Breast epithelium (tissue), 3 donors: ENCODE measurements at regions not wholly inside any gene's neighbourhood (a gene's known extent, or its start where the extent isn't known, plus 50 kb on each side); places are given as distances from the start of the nearest gene placed in this dataset.

Source experiments
- CTCF ChIP-seq, 3 donors: fragments of 450-650 bp; IDR thresholded peaks; one replicate each; pipeline ENCODE4 v1.5.1; 2016 to 2017; ENCODE audit warnings: antibody characterized with exemption in 3 of 3, mild to moderate bottlenecking in 3 of 3, moderate library complexity in 3 of 3
- POLR2A ChIP-seq: fragments of 450-650 bp; IDR thresholded peaks from one replicate; pipeline ENCODE4 v1.6.1; 2016; ENCODE audit warnings: antibody characterized with exemption, mild to moderate bottlenecking, moderate library complexity

- TF ChIP-seq POLR2A (no peak), CTCF (IDR thresholded peaks at IDR 0.05) (no peak)
These were observed 150.2 kb downstream of the KLF13 start for GRCh38 chr15:31476866-31477265.
